Renal pelvis (tissue), 1 donor: ENCODE measurements at regions not wholly inside any gene's neighbourhood (a gene's known extent, or its start where the extent isn't known, plus 50 kb on each side); places are given as distances from the start of the nearest gene placed in this dataset.
"Not testable (repeated sequence)": the region's sequence is repeated elsewhere in the genome, so short reads cannot be mapped to it uniquely, and the experiment has no call there.

ENCODE experiments used
- DNase-seq: peaks from one replicate; pipeline ENCODE4 v3.0.0-alpha.2; 2013

- DNase-seq, result not testable (repeated sequence)
Measured at GRCh38 chr13:18322821-18323220, 858.8 kb downstream of the TUBA3C start.

- not testable (repeated sequence) for DNase-seq
Measured at GRCh38 chr13:18319653-18320052, 862.0 kb downstream of the TUBA3C start.

- not testable (repeated sequence) for DNase-seq
Measured at GRCh38 chr13:18303240-18303813, 878.3 kb downstream of the TUBA3C start.

GRCh38 chr13:18300968-18301367 is 880.7 kb downstream of the TUBA3C start:
- DNase-seq, result not testable (repeated sequence)

GRCh38 chr13:18297359-18297758 is 884.3 kb downstream of the TUBA3C start:
- DNase-seq, result not testable (repeated sequence)

- DNase-seq, result not testable (repeated sequence)
Measured at GRCh38 chr13:18296617-18297016, 885.0 kb downstream of the TUBA3C start.

GRCh38 chr13:18294311-18294710 is 887.3 kb downstream of the TUBA3C start:
- DNase-seq, result not testable (repeated sequence)

GRCh38 chr13:18286848-18287247 is 894.8 kb downstream of the TUBA3C start:
- DNase-seq, result not testable (repeated sequence)

GRCh38 chr13:18285663-18286062 is 896.0 kb downstream of the TUBA3C start:
- DNase-seq, result not testable (repeated sequence)

GRCh38 chr13:18284040-18284439 is 897.6 kb downstream of the TUBA3C start:
- not testable (repeated sequence) for DNase-seq

- not testable (repeated sequence) for DNase-seq
Measured at GRCh38 chr13:18281829-18282597, 899.6 kb downstream of the TUBA3C start.

- DNase-seq, result not testable (repeated sequence)
Measured at GRCh38 chr13:18280904-18281828, 900.5 kb downstream of the TUBA3C start.

- DNase-seq, result not testable (repeated sequence)
Measured at GRCh38 chr13:18279971-18280370, 901.7 kb downstream of the TUBA3C start.

GRCh38 chr13:18277372-18277771 is 904.3 kb downstream of the TUBA3C start:
- not testable (repeated sequence) for DNase-seq

GRCh38 chr13:18276280-18276679 is 905.3 kb downstream of the TUBA3C start:
- DNase-seq, result not testable (repeated sequence)

GRCh38 chr13:18273785-18274514 is 907.7 kb downstream of the TUBA3C start:
- DNase-seq, result not testable (repeated sequence)

- not testable (repeated sequence) for DNase-seq
Measured at GRCh38 chr13:18258801-18259419, 922.7 kb downstream of the TUBA3C start.

- DNase-seq, result not testable (repeated sequence)
Measured at GRCh38 chr13:18257686-18258085, 923.9 kb downstream of the TUBA3C start.

- DNase-seq, result not testable (repeated sequence)
Measured at GRCh38 chr13:18252848-18253247, 928.8 kb downstream of the TUBA3C start.

GRCh38 chr13:18248533-18249240 is 932.9 kb downstream of the TUBA3C start:
- not testable (repeated sequence) for DNase-seq
